Right renal pelvis (tissue), 4 donors: ENCODE measurements at regions not wholly inside any gene's neighbourhood (a gene's known extent, or its start where the extent isn't known, plus 50 kb on each side); places are given as distances from the start of the nearest gene placed in this dataset.

Experiments used
- DNase-seq, 4 donors: peaks; one replicate each; pipeline ENCODE4 v3.0.0-alpha.2; 2013; ENCODE audit warnings: low read depth in 4 of 4, low spot score in 3 of 4, missing footprints in 1 of 4

DNA sequence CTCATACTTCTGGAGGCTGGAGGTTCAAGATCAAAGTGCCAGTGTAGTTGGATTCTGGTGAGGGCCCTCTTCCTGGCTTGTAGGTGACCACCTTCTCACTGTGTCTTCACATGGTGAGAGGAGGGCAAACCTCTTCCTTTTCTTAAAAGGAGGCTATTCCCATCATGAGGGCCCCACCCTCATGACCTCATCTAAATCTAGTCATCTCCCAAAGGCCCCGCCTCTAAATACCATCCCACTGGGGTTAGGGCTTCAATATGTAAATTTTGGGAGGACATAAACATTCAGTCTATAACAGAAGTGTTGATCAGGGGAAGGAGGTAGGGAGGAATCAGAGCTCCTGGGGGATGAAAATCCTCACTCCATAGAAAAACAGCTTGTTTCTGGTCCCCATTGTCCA lies 60.8 kb upstream of the DIPK2B start:
- no peak for DNase-seq

- DNase-seq, result no peak
These were observed 60.3 kb upstream of the DIPK2B start for GRCh38 chrX:45261005-45261404.

DNA sequence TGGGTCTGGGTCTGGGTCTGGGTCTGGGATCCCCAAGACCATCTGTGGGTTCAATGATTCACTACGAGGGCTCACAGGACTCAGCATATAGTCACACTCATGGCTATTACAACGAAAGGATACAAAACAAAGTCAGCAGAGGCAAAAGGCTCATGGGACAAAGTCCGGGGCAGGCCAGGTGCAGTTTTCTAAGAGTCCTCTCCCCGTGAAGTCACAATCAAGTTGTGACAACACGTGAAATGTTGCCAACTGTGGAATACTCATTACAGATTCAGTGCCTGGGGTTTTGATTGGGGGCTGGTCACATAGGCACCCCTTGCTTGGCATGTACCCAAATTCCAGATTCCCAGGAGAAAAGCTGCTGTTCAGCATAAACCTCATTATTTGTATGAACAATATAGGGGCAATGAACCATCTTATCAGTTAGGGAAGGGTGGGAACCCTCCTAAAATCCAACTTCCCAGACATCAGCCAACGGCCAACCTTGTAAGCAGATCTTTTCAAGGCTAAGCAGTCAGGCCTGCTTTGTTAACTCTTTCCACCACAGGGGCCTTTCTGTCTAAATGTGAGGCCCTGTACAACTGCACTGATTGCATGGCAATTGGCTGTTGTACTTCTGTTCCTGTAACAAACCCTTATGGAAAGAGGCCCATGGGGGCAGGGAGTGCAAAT lies 58.2 kb upstream of the DIPK2B start:
- no peak for DNase-seq
